A549 (cell line): ENCODE measurements at regions not wholly inside any gene's neighbourhood (a gene's known extent, or its start where the extent isn't known, plus 50 kb on each side); places are given as distances from the start of the nearest gene placed in this dataset.

Experiments used
- ATAC-seq, 2 experiments: fragments of 200-7000 bp in 1 of 2; fragments of >200 bp in 1 of 2; cut with Nextera tagmentation in 1 of 2; cut with Tn5 transposase in 1 of 2; 3 replicates each; pipeline versions ENCODE4 v1.8.0 to v1.9.1; 2018 to 2020; ENCODE audit warnings: mild to moderate bottlenecking in 1 of 2, moderate library complexity in 1 of 2
- CTCF ChIA-PET: fragments of 300-600 bp; sonication (Branson Sonifier 250); formaldehyde crosslinking; extraction: SDS; loops from one replicate; lab custom pipeline; 2021; ENCODE audit warnings: antibody characterized with exemption, inconsistent platforms; lab: Yijun Ruan, JAX
- POLR2A ChIA-PET: fragments of 350-600 bp; formaldehyde crosslinking; extraction: SDS; loops from one replicate; lab custom pipeline; 2021; ENCODE audit warnings: antibody characterized with exemption, inconsistent platforms; lab: Yijun Ruan, JAX
- DNase-seq, 2 experiments: peaks; one replicate each; pipeline versions ENCODE4 v3.0.0 to v3.0.0-alpha.2; 2011 to 2016; ENCODE audit warnings: low read depth in 1 of 2, low spot score in 1 of 2
- FAIRE-seq: peaks from 2 replicates; lab custom pipeline; 2011; peaks lifted over from hg19 to GRCh38; lab: Jason Lieb, UNC
- H3K27ac ChIP-seq, 2 experiments: fragments of >200 bp; sonication (Bioruptor Twin); formaldehyde crosslinking; 3 replicates each; pipeline ENCODE4 v1.5.1; 2016 to 2017
- H3K4me1 ChIP-seq: fragments of >200 bp; sonication (Bioruptor Twin); formaldehyde crosslinking; 3 replicates; pipeline ENCODE4 v1.6.1; 2016
- H3K4me2 ChIP-seq: fragments of >200 bp; sonication (Bioruptor Twin); formaldehyde crosslinking; 3 replicates; pipeline ENCODE4 v1.6.1; 2016
- H3K4me3 ChIP-seq: fragments of >200 bp; sonication (Bioruptor Twin); formaldehyde crosslinking; 3 replicates; pipeline ENCODE4 v1.5.1; 2016
- H3K9me3 ChIP-seq: fragments of >200 bp; sonication (Bioruptor Twin); formaldehyde crosslinking; 3 replicates; pipeline ENCODE4 v1.6.1; 2016
- ATOH8 ChIP-seq: fragments of 250-450 bp; sonication (Bioruptor Pico); IDR thresholded peaks from 2 replicates; pipeline ENCODE4 v1.5.0; 2020; ENCODE audit warnings: low read depth, mild to moderate bottlenecking, moderate library complexity
- ELK1 ChIP-seq: fragments of 150-350 bp; IDR thresholded peaks from 2 replicates; pipeline ENCODE4 v1.6.1; 2014; ENCODE audit warnings: low read depth, mild to moderate bottlenecking, low read length
- GATA3 ChIP-seq: IDR thresholded peaks from 2 replicates; pipeline ENCODE4 v1.6.1; 2012; ENCODE audit warnings: borderline replicate concordance
- HES2 ChIP-seq: fragments of >200 bp; sonication (Bioruptor Twin); formaldehyde crosslinking; IDR thresholded peaks from 2 replicates; pipeline ENCODE4 v1.6.1; 2016
- HMGXB4 ChIP-seq: fragments of 250-450 bp; sonication (Bioruptor Pico); IDR thresholded peaks from 2 replicates; pipeline ENCODE4 v1.5.0; 2021; ENCODE audit warnings: mild to moderate bottlenecking, moderate library complexity, borderline replicate concordance
- HOXA7 ChIP-seq: fragments of 250-450 bp; sonication (Bioruptor Pico); IDR thresholded peaks from 2 replicates; pipeline ENCODE4 v1.5.0; 2020; ENCODE audit warnings: mild to moderate bottlenecking, moderate library complexity
- KDM1A ChIP-seq: fragments of 200-600 bp; sonication (generic); IDR thresholded peaks from 2 replicates; pipeline ENCODE4 v1.6.1; 2016; ENCODE audit warnings: low read depth, mild to moderate bottlenecking
- KDM5A ChIP-seq: fragments of 200-600 bp; sonication (generic); IDR thresholded peaks from 2 replicates; pipeline ENCODE4 v1.6.1; 2016; ENCODE audit warnings: antibody characterized with exemption, mild to moderate bottlenecking
- NPAS2 ChIP-seq: fragments of 250-450 bp; sonication (Bioruptor Pico); IDR thresholded peaks from 2 replicates; pipeline ENCODE4 v1.8.0; 2022; ENCODE audit warnings: mild to moderate bottlenecking, moderate library complexity, borderline replicate concordance
- PHF8 ChIP-seq: fragments of 200-600 bp; sonication (generic); IDR thresholded peaks from 2 replicates; pipeline ENCODE4 v1.6.1; 2016; ENCODE audit warnings: low read depth, mild to moderate bottlenecking, antibody characterized with exemption, moderate library complexity, borderline replicate concordance
- POLR2AphosphoS2 ChIP-seq: conservative IDR thresholded peaks from 2 replicates; pipeline ENCODE4 v1.6.1; 2012; ENCODE audit warnings: low read length, improper control_type of control experiment, inconsistent platforms
- RAD21 ChIP-seq, 2 experiments: fragments of >200 bp in 1 of 2; sonication (Bioruptor Twin) in 1 of 2; formaldehyde crosslinking in 1 of 2; IDR thresholded peaks in 1 of 2; conservative IDR thresholded peaks in 1 of 2; 2 replicates in 1 of 2; 3 replicates in 1 of 2; pipeline ENCODE4 v1.6.1; 2012 to 2018; ENCODE audit warnings: inconsistent platforms in 1 of 2
- RNF2 ChIP-seq: fragments of 200-600 bp; sonication (generic); IDR thresholded peaks from 2 replicates; pipeline ENCODE4 v1.6.1; 2016; ENCODE audit warnings: low read depth, mild to moderate bottlenecking, antibody characterized with exemption, moderate library complexity, borderline replicate concordance
- SREBF2 ChIP-seq: fragments of 450-650 bp; IDR thresholded peaks from 2 replicates; pipeline ENCODE4 v1.6.1; 2014; ENCODE audit warnings: mild to moderate bottlenecking, moderate library complexity
- TFCP2L1 ChIP-seq: fragments of 250-450 bp; sonication (Bioruptor Pico); IDR thresholded peaks from 2 replicates; pipeline ENCODE4 v1.5.0; 2021; ENCODE audit warnings: mild to moderate bottlenecking
- WGBS: methylation state at CpG from one replicate; pipeline ENCODE4 v1.1.6; 2017; ENCODE audit errors: missing lambda C conversion rate; 5-methylcytosine and 5-hydroxymethylcytosine counted together

- CTCF ChIA-PET, result interaction anchor here (1.1 kb wide), 1 partner anchor 39 kb away, joined by 4 read pairs; no protein-coding TSS in a partner anchor
- TF ChIP-seq GATA3 (no peak), RAD21 (conservative IDR thresholded peaks at IDR 0.05 in 1 of 2, IDR thresholded peaks at IDR 0.05 in 1 of 2) (no peak), HES2 (no peak), HOXA7 (CRISPR knock-in tag) (no peak), SREBF2 (no peak), TFCP2L1 (no peak), POLR2AphosphoS2 (no peak), ELK1 (no peak)
- H3K4me2 ChIP-seq, result no peak overlapping the region
- POLR2A ChIA-PET, result no interaction called here
- no peaks in the 10 kb centered on the region for H3K9me3 ChIP-seq
- DNase-seq, result no peak
- H3K4me3 ChIP-seq, result no peak overlapping the region
- no peak for ATAC-seq
- no peak for FAIRE-seq
- no peaks in the 10 kb centered on the region for H3K4me1 ChIP-seq
- 46% methylated on average over 4 of the region's 4 CpGs for WGBS
- no peak overlapping the region for H3K27ac ChIP-seq
Measured at GRCh38 chr7:35463751-35464150, 209.9 kb upstream of the TBX20 start.

- TF ChIP-seq ATOH8 (CRISPR knock-in tag) (no peak), RNF2 (no peak), NPAS2 (CRISPR knock-in tag) (no peak)
- ATAC-seq (no peak), DNase-seq (no peak), FAIRE-seq (no peak)
- H3K4me1 ChIP-seq, result no peaks in the 10 kb centered on the region
- no peak overlapping the region for H3K27ac ChIP-seq
- ChIA-PET CTCF (no interaction called here), POLR2A (no interaction called here)
- no peaks in the 10 kb centered on the region for H3K9me3 ChIP-seq
- 10% methylated on average over 3 of the region's 3 CpGs for WGBS
- no peak overlapping the region for H3K4me3 ChIP-seq
- no peak overlapping the region for H3K4me2 ChIP-seq
Measured at GRCh38 chr7:35463176-35463700, 209.3 kb upstream of the TBX20 start.

- no peak overlapping the region for H3K27ac ChIP-seq
- H3K4me1 ChIP-seq, result no peaks in the 10 kb centered on the region
- ATAC-seq (no peak), FAIRE-seq (no peak), DNase-seq (no peak)
- TF ChIP-seq PHF8 (no peak), KDM5A (no peak), KDM1A (no peak), POLR2AphosphoS2 (no peak), HMGXB4 (no peak)
- ChIA-PET POLR2A (no interaction called here), CTCF (interaction anchor here (1.2 kb wide), 1 partner anchor 39 kb away, joined by 3 read pairs; no protein-coding TSS in a partner anchor)
- WGBS, result 69% methylated on average over 57 of the region's 58 CpGs
- no peaks in the 10 kb centered on the region; the same call in 2 of the 3 replicates for H3K9me3 ChIP-seq
- no peak overlapping the region for H3K4me2 ChIP-seq
- H3K4me3 ChIP-seq, result no peak overlapping the region
Measured at GRCh38 chr7:35454575-35455385, 200.9 kb upstream of the TBX20 start.
